WI38 (cell line): ENCODE measurements at regions not wholly inside any gene's neighbourhood (a gene's known extent, or its start where the extent isn't known, plus 50 kb on each side); places are given as distances from the start of the nearest gene placed in this dataset.

ENCODE experiments used
- H3K4me3 ChIP-seq: 2 replicates; pipeline ENCODE4 v1.5.1; 2011; ENCODE audit warnings: low read depth, mild to moderate bottlenecking, control low read depth, low read length
- CTCF ChIP-seq: IDR thresholded peaks from 2 replicates; pipeline ENCODE4 v1.5.1; 2012; ENCODE audit warnings: low read depth, mild to moderate bottlenecking, control low read depth, low read length

- no peak for TF ChIP-seq CTCF
- no peak overlapping the region for H3K4me3 ChIP-seq
Measured at GRCh38 chr10:36026656-36027390, 384.7 kb upstream of the FZD8 start.

GRCh38 chr10:36026081-36026480 is 384.0 kb upstream of the FZD8 start:
- no peak for TF ChIP-seq CTCF

GRCh38 chr10:36023939-36024338 is 381.8 kb upstream of the FZD8 start:
- no peak overlapping the region for H3K4me3 ChIP-seq
- no peak for TF ChIP-seq CTCF

More at GRCh38 chr10:36026081-36026480, 384.0 kb upstream of the FZD8 start:
- no peak overlapping the region for H3K4me3 ChIP-seq

GRCh38 chr10:36021096-36021495 is 379.0 kb upstream of the FZD8 start:
- TF ChIP-seq CTCF, result no peak
- H3K4me3 ChIP-seq, result no peak overlapping the region

- no peak for TF ChIP-seq CTCF
- H3K4me3 ChIP-seq, result no peak overlapping the region
Measured at GRCh38 chr10:36019749-36020148, 377.7 kb upstream of the FZD8 start.

GRCh38 chr10:36018996-36019395 is 376.9 kb upstream of the FZD8 start:
- TF ChIP-seq CTCF, result no peak
- H3K4me3 ChIP-seq, result no peak overlapping the region

GRCh38 chr10:36017137-36017536 is 375.0 kb upstream of the FZD8 start:
- no peak for TF ChIP-seq CTCF
- H3K4me3 ChIP-seq, result no peak overlapping the region
